NB4 (cell line): ENCODE measurements at regions not wholly inside any gene's neighbourhood (a gene's known extent, or its start where the extent isn't known, plus 50 kb on each side); places are given as distances from the start of the nearest gene placed in this dataset.

Experiments
- CTCF ChIP-seq: IDR thresholded peaks from one replicate; pipeline ENCODE4 v1.5.1; 2012; ENCODE audit warnings: low read depth, low read length
- POLR2A ChIP-seq: IDR thresholded peaks from 2 replicates; pipeline ENCODE4 v1.6.1; 2011; ENCODE audit warnings: mild to moderate bottlenecking; ENCODE audit not compliant: insufficient read length; ENCODE audit errors: extremely low read depth

- TF ChIP-seq CTCF (no peak), POLR2A (no peak)
Observed at GRCh38 chr17:64742326-64742725, 80.2 kb upstream of the SMURF2 start.
